GM21528 (cell line): ENCODE measurements at regions not wholly inside any gene's neighbourhood (a gene's known extent, or its start where the extent isn't known, plus 50 kb on each side); places are given as distances from the start of the nearest gene placed in this dataset.

Experiments used
- ATAC-seq: cut with Tn5 transposase; IDR thresholded peaks from one replicate; pipeline ENCODE4 v1.9.1; 2021; ENCODE audit warnings: mild to moderate bottlenecking, moderate library complexity; ENCODE audit not compliant: unreplicated experiment, low FRiP score

GRCh38 chr12:77578466-77579220 is 252.1 kb upstream of the NAV3 start:
- ATAC-seq, result no peak

GRCh38 chr12:77577791-77578190 is 252.9 kb upstream of the NAV3 start:
- no peak for ATAC-seq

- ATAC-seq, result no peak
Measured at GRCh38 chr12:77575376-77575919, 255.2 kb upstream of the NAV3 start.

- ATAC-seq, result no peak
Measured at GRCh38 chr12:77572371-77572770, 258.3 kb upstream of the NAV3 start.

- ATAC-seq, result no peak
Measured at GRCh38 chr12:77571768-77572167, 258.9 kb upstream of the NAV3 start.

GRCh38 chr12:77571127-77571526 is 259.6 kb upstream of the NAV3 start:
- ATAC-seq, result no peak

- ATAC-seq, result no peak
Measured at GRCh38 chr12:77569876-77570275, 260.8 kb upstream of the NAV3 start.

- no peak for ATAC-seq
Measured at GRCh38 chr12:77560714-77561113, 270.0 kb upstream of the NAV3 start.

- ATAC-seq, result no peak
Measured at GRCh38 chr12:77559400-77560074, 271.2 kb upstream of the NAV3 start.

GRCh38 chr12:77555074-77555473 is 275.6 kb upstream of the NAV3 start:
- no peak for ATAC-seq

- peak; percentile 100 for ATAC-seq
Measured at GRCh38 chr12:77553976-77554619, 276.6 kb upstream of the NAV3 start.

- no peak for ATAC-seq
Measured at GRCh38 chr12:77549383-77550128, 281.1 kb upstream of the NAV3 start.

- ATAC-seq, result no peak
Measured at GRCh38 chr12:77548797-77549196, 281.9 kb upstream of the NAV3 start.

- no peak for ATAC-seq
Measured at GRCh38 chr12:77540097-77540496, 290.6 kb upstream of the NAV3 start.

- no peak for ATAC-seq
Measured at GRCh38 chr12:77537663-77538062, 293.0 kb upstream of the NAV3 start.

GRCh38 chr12:77535734-77536133 is 295.0 kb upstream of the NAV3 start:
- no peak for ATAC-seq

GRCh38 chr12:77531912-77532311 is 298.8 kb upstream of the NAV3 start:
- no peak for ATAC-seq

- no peak for ATAC-seq
Measured at GRCh38 chr12:77522247-77522646, 308.4 kb upstream of the NAV3 start.

GRCh38 chr12:77521508-77522115 is 309.1 kb upstream of the NAV3 start:
- ATAC-seq, result no peak

- ATAC-seq, result no peak
Measured at GRCh38 chr12:77514511-77514910, 316.2 kb upstream of the NAV3 start.
